Naive B cell (primary cell): ENCODE measurements at regions not wholly inside any gene's neighbourhood (a gene's known extent, or its start where the extent isn't known, plus 50 kb on each side); places are given as distances from the start of the nearest gene placed in this dataset.
"Not testable (repeated sequence)": the region's sequence is repeated elsewhere in the genome, so short reads cannot be mapped to it uniquely, and the experiment has no call there.

Experiments used
- ATAC-seq, 2 donors: fragments of 150-1000 bp; cut with Tn5 transposase; 2 replicates each; pipeline ENCODE4 v1.10.0; 2021; ENCODE audit warnings: low read depth in 2 of 2, mild to moderate bottlenecking in 2 of 2, moderate library complexity in 2 of 2
- DNase-seq: peaks from one replicate; pipeline ENCODE4 v3.0.0; 2022
- H3K27ac Mint-ChIP-seq, 6 donors: one replicate each; pipeline ENCODE4 v1.8.0; 2020 to 2022; ENCODE audit warnings: mild to moderate bottlenecking in 6 of 6, mixed read lengths in 6 of 6, moderate library complexity in 5 of 6, inconsistent platforms in 2 of 6
- H3K27me3 Mint-ChIP-seq, 3 donors: one replicate each; pipeline ENCODE4 v1.8.0; 2021 to 2022; ENCODE audit warnings: mixed read lengths in 3 of 3, mild to moderate bottlenecking in 1 of 3
- H3K36me3 Mint-ChIP-seq, 2 donors: one replicate each; pipeline ENCODE4 v1.8.0; 2020 to 2022; ENCODE audit warnings: mixed read lengths in 2 of 2, inconsistent platforms in 1 of 2, mild to moderate bottlenecking in 1 of 2
- H3K4me1 Mint-ChIP-seq, 3 donors: one replicate each; pipeline ENCODE4 v1.8.0; 2020 to 2022; ENCODE audit warnings: mixed read lengths in 3 of 3, inconsistent platforms in 1 of 3, mild to moderate bottlenecking in 1 of 3, moderate library complexity in 1 of 3
- H3K4me3 Mint-ChIP-seq, 8 donors: one replicate each; pipeline ENCODE4 v1.8.0; 2020 to 2022; ENCODE audit warnings: mild to moderate bottlenecking in 8 of 8, mixed read lengths in 8 of 8, moderate library complexity in 8 of 8, inconsistent platforms in 2 of 8
- H3K9me3 Mint-ChIP-seq, 7 donors: one replicate each; pipeline ENCODE4 v1.8.0; 2020 to 2022; ENCODE audit warnings: mixed read lengths in 7 of 7, mild to moderate bottlenecking in 5 of 7, inconsistent platforms in 2 of 7, moderate library complexity in 1 of 7

DNA sequence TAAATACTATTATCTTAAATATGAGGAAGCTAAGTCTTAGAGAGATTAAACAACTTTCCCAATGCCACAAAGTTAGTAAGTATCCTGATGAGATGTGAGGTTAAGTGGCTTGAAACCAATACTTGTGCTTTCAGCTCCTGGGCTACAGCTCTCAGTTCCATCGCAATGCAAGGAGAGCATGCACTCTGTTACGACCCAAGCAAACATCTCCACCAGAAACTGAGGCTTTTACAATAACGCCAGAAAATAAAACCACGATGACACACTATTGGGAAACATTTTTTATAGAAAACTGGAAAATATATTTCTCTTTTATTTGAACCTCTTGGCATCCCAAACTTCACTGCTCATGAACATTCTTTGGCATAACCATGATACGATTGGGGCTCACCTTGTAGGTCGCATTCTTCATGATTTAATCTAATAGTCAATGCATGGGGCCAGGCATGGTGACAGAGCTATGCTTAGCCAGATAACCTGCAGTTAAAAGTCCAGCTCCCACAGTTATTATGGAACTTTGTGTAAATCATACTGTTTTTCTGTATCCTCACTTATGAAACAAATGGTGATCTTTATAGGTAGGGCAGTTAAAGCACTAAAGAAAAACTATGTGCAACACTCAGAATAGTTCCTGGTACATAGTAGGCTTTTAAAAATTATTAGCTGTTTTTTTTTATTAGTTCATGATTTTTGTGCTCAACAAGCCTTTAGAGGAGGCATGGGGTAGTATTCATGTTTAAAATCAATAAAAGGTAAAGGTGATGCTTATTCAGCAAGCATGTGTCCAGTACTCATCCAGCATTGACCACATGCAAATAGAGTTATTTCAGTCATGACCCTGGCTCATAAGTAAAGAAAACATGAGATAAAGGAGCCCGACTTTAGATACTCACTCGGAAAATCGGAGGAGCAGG lies 238.3 kb upstream of the TRIB2 start:
- H3K4me3 Mint-ChIP-seq = no peak overlapping the region
- no peaks in the 10 kb centered on the region for H3K4me1 Mint-ChIP-seq
- no peak for DNase-seq
- peaks cover 0 to 4% (median 0%) of the 10 kb centered on the region in 7 donors for H3K9me3 Mint-ChIP-seq
- H3K27ac Mint-ChIP-seq = no peak overlapping the region
- H3K27me3 Mint-ChIP-seq = peaks cover 0 to 4% (median 0%) of the 10 kb centered on the region in 3 donors
- peaks cover 0 to 4% of the 10 kb centered on the region in 2 donors for H3K36me3 Mint-ChIP-seq
- no peak for ATAC-seq

DNA sequence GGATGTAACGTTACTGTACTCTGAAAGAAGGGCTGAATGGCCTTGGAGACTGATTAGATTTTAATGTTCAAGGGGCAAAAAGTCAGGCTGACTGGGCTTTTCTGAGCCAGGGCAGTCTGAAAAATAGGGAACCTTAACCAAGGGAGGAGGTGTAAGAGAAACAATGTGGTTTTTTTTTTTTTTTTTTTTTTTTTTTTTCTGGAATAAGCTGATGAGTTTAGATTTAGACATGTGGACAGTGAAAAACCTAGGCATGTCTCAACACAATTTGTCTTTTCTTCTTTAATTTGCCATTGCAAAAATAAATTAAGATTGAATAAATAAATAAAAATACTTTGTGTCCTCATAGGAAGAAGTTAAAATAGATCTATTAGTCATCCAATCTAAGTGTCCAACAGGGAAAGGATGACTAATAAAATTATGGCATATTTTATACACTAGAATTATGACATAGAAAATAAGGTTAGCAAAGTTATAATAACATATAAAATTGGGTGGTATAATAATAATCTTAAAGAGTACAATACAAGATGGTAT lies 237.6 kb upstream of the TRIB2 start:
- ATAC-seq = no peak
- Mint-ChIP-seq H3K4me1 (no peaks in the 10 kb centered on the region), H3K27ac (no peak overlapping the region), H3K36me3 (peaks cover 0 to 4% of the 10 kb centered on the region in 2 donors), H3K9me3 (peaks cover 0 to 1% (median 0%) of the 10 kb centered on the region in 7 donors), H3K4me3 (no peak overlapping the region), H3K27me3 (peaks cover 0 to 4% (median 0%) of the 10 kb centered on the region in 3 donors)
- no peak for DNase-seq

DNA sequence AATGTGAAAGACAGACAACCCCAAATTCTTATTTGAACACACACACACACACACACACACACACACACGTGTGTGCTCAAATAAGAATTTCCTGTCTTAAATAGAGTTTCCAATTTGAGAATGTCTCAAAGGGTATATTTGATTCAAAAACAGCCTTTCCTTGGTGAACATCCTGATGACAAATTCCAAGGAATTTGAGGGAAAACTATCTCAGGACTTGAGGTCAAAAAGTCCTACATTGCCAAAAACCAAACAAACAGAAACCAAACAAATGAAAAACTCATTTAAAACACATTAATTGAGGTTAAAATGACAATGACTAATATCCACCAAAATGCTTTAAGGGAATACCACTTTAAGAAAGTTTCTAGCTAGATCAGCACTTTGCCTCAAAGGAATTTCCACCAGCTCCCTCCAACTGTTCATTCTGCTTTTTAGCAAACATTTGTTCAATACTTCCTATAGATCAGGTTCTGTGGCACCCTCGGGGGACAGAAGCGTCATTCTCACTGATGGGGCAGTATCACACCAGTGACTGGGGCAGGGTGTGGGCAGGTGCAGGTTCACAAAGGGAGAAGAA lies 232.1 kb upstream of the TRIB2 start:
- ATAC-seq (no peak), DNase-seq (no peak)
- H3K4me1 Mint-ChIP-seq = peaks cover 28 to 41% (median 33%) of the 10 kb centered on the region in 3 donors
- peaks cover 0 to 4% (median 0%) of the 10 kb centered on the region in 3 donors for H3K27me3 Mint-ChIP-seq
- H3K27ac Mint-ChIP-seq = peak overlapping the region in 1 of 6 donors; percentile 14
- no peaks in the 10 kb centered on the region for H3K36me3 Mint-ChIP-seq
- peak overlapping the region in 1 of 8 donors; percentile 12 for H3K4me3 Mint-ChIP-seq
- no peaks in the 10 kb centered on the region for H3K9me3 Mint-ChIP-seq

DNA sequence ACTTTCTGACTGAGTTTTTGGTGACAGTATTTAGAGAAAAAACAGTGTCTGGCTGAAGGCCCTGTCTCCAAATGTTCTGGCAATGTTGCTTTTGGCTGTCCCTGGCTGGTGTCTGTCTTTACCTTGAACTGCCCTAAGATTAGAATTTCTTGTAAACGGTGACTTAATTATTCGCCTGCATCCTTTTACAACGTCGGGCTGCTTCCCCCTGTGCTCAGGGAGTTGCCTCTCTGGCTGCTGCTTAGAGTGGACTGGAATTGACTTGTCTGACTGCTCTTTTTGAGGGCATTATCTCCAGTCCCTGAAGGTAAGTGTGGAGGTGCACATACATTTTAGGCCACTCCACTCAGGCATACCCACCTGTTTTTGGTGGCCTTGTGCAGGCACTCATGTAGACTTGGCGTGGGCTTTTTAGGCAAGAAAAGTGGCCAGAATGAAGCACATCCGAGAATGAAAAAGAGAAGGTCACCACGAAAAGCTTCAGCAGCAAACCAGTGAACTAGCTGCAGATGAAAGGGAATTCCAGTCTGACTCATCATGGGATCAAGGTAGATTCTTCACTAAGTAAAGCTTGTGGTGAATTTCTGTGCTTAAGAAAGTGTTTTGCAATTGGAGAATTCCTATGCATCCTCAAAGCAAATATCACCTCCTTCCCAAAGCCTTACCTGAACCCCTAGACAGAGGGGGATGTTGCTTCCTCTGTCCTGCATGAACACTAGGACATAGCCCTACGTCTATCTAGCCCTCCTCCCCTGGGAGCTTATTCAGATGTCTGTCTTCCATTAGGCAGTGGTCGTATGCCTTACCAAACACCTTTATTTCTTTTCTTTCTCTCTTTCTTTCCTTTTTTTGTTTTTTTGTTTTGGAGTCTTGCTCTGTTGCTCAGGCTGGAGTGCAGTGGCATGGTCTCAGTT lies 230.3 kb upstream of the TRIB2 start:
- Mint-ChIP-seq H3K4me3 (peak overlapping the region in 6 of 8 donors; percentile 42 to 81 (median 68)), H3K36me3 (no peaks in the 10 kb centered on the region), H3K27me3 (peaks cover 0 to under 1% (median 0%) of the 10 kb centered on the region in 3 donors), H3K9me3 (no peaks in the 10 kb centered on the region), H3K27ac (peak overlapping the region in 1 of 6 donors; percentile 75), H3K4me1 (peaks cover 28 to 43% (median 33%) of the 10 kb centered on the region in 3 donors)
- ATAC-seq (no peak), DNase-seq (no peak)

GRCh38 chr2:12487253-12488004 lies 229.3 kb upstream of the TRIB2 start:
- Mint-ChIP-seq H3K9me3 (no peaks in the 10 kb centered on the region), H3K27me3 (no peaks in the 10 kb centered on the region), H3K27ac (peak overlapping the region in 4 of 6 donors; percentile 5 to 86 (median 71)), H3K4me1 (peaks cover 28 to 43% (median 33%) of the 10 kb centered on the region in 3 donors), H3K4me3 (peak overlapping the region in 7 of 8 donors; percentile 42 to 85 (median 74)), H3K36me3 (no peaks in the 10 kb centered on the region)
- ATAC-seq = peak; percentile 50 to 60
- DNase-seq = no peak

GRCh38 chr2:12488352-12489318 lies 228.1 kb upstream of the TRIB2 start:
- ATAC-seq = peak; percentile 64 to 72
- H3K27ac Mint-ChIP-seq = peak overlapping the region in 4 of 6 donors; percentile 21 to 90 (median 48)
- peak overlapping the region in 7 of 8 donors; percentile 44 to 83 (median 74) for H3K4me3 Mint-ChIP-seq
- H3K9me3 Mint-ChIP-seq = peaks cover 0 to 2% (median 0%) of the 10 kb centered on the region in 7 donors
- DNase-seq = no peak
- peaks cover 28 to 43% (median 33%) of the 10 kb centered on the region in 3 donors for H3K4me1 Mint-ChIP-seq
- H3K36me3 Mint-ChIP-seq = no peaks in the 10 kb centered on the region
- H3K27me3 Mint-ChIP-seq = no peaks in the 10 kb centered on the region

DNA sequence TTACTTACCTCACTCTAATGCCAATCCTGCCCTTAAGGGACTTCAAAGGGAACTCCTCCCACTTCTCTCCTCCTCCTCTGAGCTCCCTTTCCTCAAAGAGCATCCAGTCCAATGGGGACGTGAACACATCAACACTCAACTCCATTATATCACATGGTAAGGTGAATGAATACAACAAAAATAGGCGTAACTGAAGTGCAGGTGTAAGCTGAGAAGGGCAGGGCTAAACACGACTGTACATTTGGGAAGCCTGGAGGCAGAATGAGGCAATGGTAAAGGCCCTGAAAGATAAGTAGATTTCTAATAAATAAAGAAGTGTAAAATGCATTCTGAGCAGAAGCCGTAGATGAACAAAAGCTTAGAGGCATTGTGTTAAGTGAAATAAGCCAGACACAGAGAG lies 226.1 kb upstream of the TRIB2 start:
- peak overlapping the region in 1 of 6 donors; percentile 28 for H3K27ac Mint-ChIP-seq
- no peaks in the 10 kb centered on the region for H3K36me3 Mint-ChIP-seq
- DNase-seq (no peak), ATAC-seq (no peak)
- no peak overlapping the region for H3K4me3 Mint-ChIP-seq
- peaks cover 0 to 2% (median 0%) of the 10 kb centered on the region in 7 donors for H3K9me3 Mint-ChIP-seq
- H3K27me3 Mint-ChIP-seq = no peaks in the 10 kb centered on the region
- H3K4me1 Mint-ChIP-seq = peaks cover 28 to 34% (median 29%) of the 10 kb centered on the region in 3 donors

- H3K27ac Mint-ChIP-seq, H3K27me3 Mint-ChIP-seq, ATAC-seq, H3K9me3 Mint-ChIP-seq, H3K36me3 Mint-ChIP-seq, H3K4me3 Mint-ChIP-seq, DNase-seq: not testable (repeated sequence)
- peaks cover 16 to 24% (median 20%) of the 10 kb centered on the region in 3 donors for H3K4me1 Mint-ChIP-seq
Observed at GRCh38 chr2:12492360-12492759, 224.4 kb upstream of the TRIB2 start.

- H3K4me1 Mint-ChIP-seq = peaks cover 16 to 24% (median 19%) of the 10 kb centered on the region in 3 donors
- no peaks in the 10 kb centered on the region for H3K36me3 Mint-ChIP-seq
- H3K4me3 Mint-ChIP-seq = no peak overlapping the region
- H3K27ac Mint-ChIP-seq = peak overlapping the region in 2 of 6 donors; percentile 78 to 89
- H3K9me3 Mint-ChIP-seq = peaks cover 0 to 2% (median 0%) of the 10 kb centered on the region in 7 donors
- no peak for DNase-seq
- no peak for ATAC-seq
- H3K27me3 Mint-ChIP-seq = no peaks in the 10 kb centered on the region
Observed at GRCh38 chr2:12493031-12493513, 223.7 kb upstream of the TRIB2 start.

- Mint-ChIP-seq H3K4me1 (peaks cover 21 to 30% (median 28%) of the 10 kb centered on the region in 3 donors), H3K27ac (peak overlapping the region in 1 of 6 donors; percentile 30), H3K4me3 (no peak overlapping the region)
Observed at GRCh38 chr2:12495247-12495868, 221.4 kb upstream of the TRIB2 start.

DNA sequence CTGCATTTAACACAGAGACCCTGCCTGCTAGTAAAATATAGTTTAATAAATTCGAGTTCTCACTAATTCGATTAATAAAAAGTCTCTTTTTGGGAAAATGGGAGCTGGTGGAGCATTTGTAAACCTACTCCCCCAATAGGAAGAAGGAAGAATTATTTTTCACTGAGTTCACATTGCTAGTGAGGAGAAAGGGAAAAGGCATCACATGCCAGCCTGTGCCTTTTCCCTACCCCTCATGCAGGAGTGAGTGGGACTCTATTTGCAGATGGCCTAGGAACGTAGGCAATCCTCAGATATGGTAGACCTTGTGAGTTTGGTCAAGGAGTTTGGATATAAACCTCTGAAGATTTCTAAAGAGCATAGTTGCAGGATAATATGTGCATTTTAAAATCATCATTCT lies 218.4 kb upstream of the TRIB2 start:
- peak overlapping the region in 1 of 6 donors; percentile 32 for H3K27ac Mint-ChIP-seq
- no peaks in the 10 kb centered on the region for H3K27me3 Mint-ChIP-seq
- H3K4me1 Mint-ChIP-seq = peaks cover 48 to 60% (median 56%) of the 10 kb centered on the region in 3 donors
- no peaks in the 10 kb centered on the region for H3K36me3 Mint-ChIP-seq
- peak overlapping the region in 3 of 8 donors; percentile 10 to 57 (median 43) for H3K4me3 Mint-ChIP-seq
- no peak for DNase-seq
- peaks cover 0 to under 1% (median 0%) of the 10 kb centered on the region in 7 donors for H3K9me3 Mint-ChIP-seq
- no peak for ATAC-seq

More at GRCh38 chr2:12495247-12495868, 221.4 kb upstream of the TRIB2 start:
- Mint-ChIP-seq H3K9me3 (peaks cover 0 to 2% (median 0%) of the 10 kb centered on the region in 7 donors), H3K36me3 (no peaks in the 10 kb centered on the region), H3K27me3 (no peaks in the 10 kb centered on the region)
- no peak for DNase-seq
- ATAC-seq = no peak
